HG02852 (cell line): ENCODE measurements at regions not wholly inside any gene's neighbourhood (a gene's known extent, or its start where the extent isn't known, plus 50 kb on each side); places are given as distances from the start of the nearest gene placed in this dataset.
A peak's percentile ranks its signal among the peaks of the same experiment; 100 is the strongest.

Experiments
- ATAC-seq: cut with Tn5 transposase; IDR thresholded peaks from one replicate; pipeline ENCODE4 v1.9.1; 2021; ENCODE audit warnings: mild to moderate bottlenecking, moderate library complexity; ENCODE audit not compliant: unreplicated experiment

- ATAC-seq: no peak
These were observed 528.3 kb upstream of the ATXN8OS start for GRCh38 chr13:69579351-69579750.

- no peak for ATAC-seq
These were observed 535.9 kb upstream of the ATXN8OS start for GRCh38 chr13:69571606-69572323.

- no peak for ATAC-seq
These were observed 540.1 kb upstream of the ATXN8OS start for GRCh38 chr13:69567514-69567913.

GRCh38 chr13:69566104-69566716 lies 541.4 kb upstream of the ATXN8OS start:
- ATAC-seq: no peak

- peak; percentile 94 for ATAC-seq
These were observed 542.3 kb upstream of the ATXN8OS start for GRCh38 chr13:69565334-69565733.

GRCh38 chr13:69556540-69557196 lies 551.0 kb upstream of the ATXN8OS start:
- ATAC-seq: no peak

- no peak for ATAC-seq
These were observed 553.6 kb upstream of the ATXN8OS start for GRCh38 chr13:69553976-69554375.

- no peak for ATAC-seq
These were observed 556.4 kb upstream of the ATXN8OS start for GRCh38 chr13:69551193-69551592.

- no peak for ATAC-seq
These were observed 559.8 kb upstream of the ATXN8OS start for GRCh38 chr13:69547780-69548179.

GRCh38 chr13:69545551-69545950 lies 562.1 kb upstream of the ATXN8OS start:
- no peak for ATAC-seq

GRCh38 chr13:69524459-69525150 lies 583.0 kb upstream of the ATXN8OS start:
- no peak for ATAC-seq

GRCh38 chr13:69496981-69497380 lies 610.6 kb upstream of the ATXN8OS start:
- ATAC-seq: no peak

- no peak for ATAC-seq
These were observed 612.5 kb upstream of the ATXN8OS start for GRCh38 chr13:69495096-69495495.

GRCh38 chr13:69487576-69487975 lies 620.0 kb upstream of the ATXN8OS start:
- no peak for ATAC-seq

- no peak for ATAC-seq
These were observed 621.5 kb upstream of the ATXN8OS start for GRCh38 chr13:69485991-69486592.

GRCh38 chr13:69477451-69477850 lies 630.2 kb upstream of the ATXN8OS start:
- ATAC-seq: no peak

- ATAC-seq: no peak
These were observed 633.5 kb upstream of the ATXN8OS start for GRCh38 chr13:69474011-69474685.

- ATAC-seq: no peak
These were observed 639.0 kb upstream of the ATXN8OS start for GRCh38 chr13:69468624-69469023.

- no peak for ATAC-seq
These were observed 646.2 kb upstream of the ATXN8OS start for GRCh38 chr13:69461397-69461796.

- no peak for ATAC-seq
These were observed 648.3 kb upstream of the ATXN8OS start for GRCh38 chr13:69459346-69459745.

GRCh38 chr13:69458013-69458412 lies 649.6 kb upstream of the ATXN8OS start:
- no peak for ATAC-seq
